Tibial artery (tissue), 4 donors: ENCODE measurements at regions not wholly inside any gene's neighbourhood (a gene's known extent, or its start where the extent isn't known, plus 50 kb on each side); places are given as distances from the start of the nearest gene placed in this dataset.
A peak's percentile ranks its signal among the peaks of the same experiment; 100 is the strongest.
"Not testable (repeated sequence)": the region's sequence is repeated elsewhere in the genome, so short reads cannot be mapped to it uniquely, and the experiment has no call there.

Experiments used
- DNase-seq, 2 donors: peaks; one replicate each; pipeline ENCODE4 v3.0.0-alpha.2; 2019
- H3K27ac ChIP-seq, 2 donors: fragments of 200-600 bp; sonication (generic) in 1 of 2; 1 replicate in 1 of 2; 2 replicates in 1 of 2; pipeline ENCODE4 v1.5.1; 2018 to 2019; ENCODE audit warnings: mild to moderate bottlenecking in 1 of 2
- H3K27me3 ChIP-seq, 2 donors: fragments of 200-600 bp; sonication (generic) in 1 of 2; one replicate each; pipeline versions ENCODE4 v1.5.1 to v1.6.0; 2016 to 2019
- H3K36me3 ChIP-seq, 3 donors: fragments of 200-600 bp; sonication (generic) in 2 of 3; one replicate each; pipeline ENCODE4 v1.5.1; 2016 to 2019; ENCODE audit warnings: mild to moderate bottlenecking in 2 of 3
- H3K4me1 ChIP-seq, 4 donors: fragments of 200-600 bp; sonication (generic) in 2 of 4; 1 replicate in 3 of 4; 2 replicates in 1 of 4; pipeline ENCODE4 v1.5.1; 2016 to 2019
- H3K4me3 ChIP-seq, 2 donors: fragments of 200-600 bp; sonication (generic) in 1 of 2; 1 replicate in 1 of 2; 2 replicates in 1 of 2; pipeline ENCODE4 v1.5.1; 2018 to 2019; ENCODE audit warnings: mild to moderate bottlenecking in 2 of 2
- H3K9me3 ChIP-seq, 3 donors: fragments of 200-600 bp; sonication (generic) in 1 of 3; one replicate each; pipeline ENCODE4 v1.5.1; 2016 to 2019
- intact Hi-C: fragments of 100-400 bp; cut with DNase I; formaldehyde crosslinking; loops from one replicate; pipeline ENCODE4 v1.15.0; 2023; ENCODE audit warnings: low total_unique reads
- TF ChIP-seq, protein P1 (sequence below), 2 experiments: fragments of 200-600 bp in 1 of 2; fragments of 450-650 bp in 1 of 2; IDR thresholded peaks; one replicate each; pipeline ENCODE4 v1.5.1; 2017 to 2019; ENCODE audit warnings: antibody characterized with exemption in 2 of 2, mild to moderate bottlenecking in 1 of 2, moderate library complexity in 1 of 2

GRCh38 chr3:153247331-153248330 is 85.6 kb downstream of the RAP2B start:
- intact Hi-C loops, result no loop called here
- TF ChIP-seq, protein P1, sequence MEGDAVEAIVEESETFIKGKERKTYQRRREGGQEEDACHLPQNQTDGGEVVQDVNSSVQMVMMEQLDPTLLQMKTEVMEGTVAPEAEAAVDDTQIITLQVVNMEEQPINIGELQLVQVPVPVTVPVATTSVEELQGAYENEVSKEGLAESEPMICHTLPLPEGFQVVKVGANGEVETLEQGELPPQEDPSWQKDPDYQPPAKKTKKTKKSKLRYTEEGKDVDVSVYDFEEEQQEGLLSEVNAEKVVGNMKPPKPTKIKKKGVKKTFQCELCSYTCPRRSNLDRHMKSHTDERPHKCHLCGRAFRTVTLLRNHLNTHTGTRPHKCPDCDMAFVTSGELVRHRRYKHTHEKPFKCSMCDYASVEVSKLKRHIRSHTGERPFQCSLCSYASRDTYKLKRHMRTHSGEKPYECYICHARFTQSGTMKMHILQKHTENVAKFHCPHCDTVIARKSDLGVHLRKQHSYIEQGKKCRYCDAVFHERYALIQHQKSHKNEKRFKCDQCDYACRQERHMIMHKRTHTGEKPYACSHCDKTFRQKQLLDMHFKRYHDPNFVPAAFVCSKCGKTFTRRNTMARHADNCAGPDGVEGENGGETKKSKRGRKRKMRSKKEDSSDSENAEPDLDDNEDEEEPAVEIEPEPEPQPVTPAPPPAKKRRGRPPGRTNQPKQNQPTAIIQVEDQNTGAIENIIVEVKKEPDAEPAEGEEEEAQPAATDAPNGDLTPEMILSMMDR (IDR thresholded peaks at IDR 0.05), result no peak
- H3K4me3 ChIP-seq, result no peak overlapping the region
- peaks cover 0 to 15% (median 4%) of the 10 kb centered on the region in 4 donors for H3K4me1 ChIP-seq
- no peak for DNase-seq
- no peaks in the 10 kb centered on the region for H3K27me3 ChIP-seq
- no peaks in the 10 kb centered on the region for H3K36me3 ChIP-seq
- H3K9me3 ChIP-seq, result no peaks in the 10 kb centered on the region
- peak overlapping the region; percentile 31 to 36 for H3K27ac ChIP-seq

DNA sequence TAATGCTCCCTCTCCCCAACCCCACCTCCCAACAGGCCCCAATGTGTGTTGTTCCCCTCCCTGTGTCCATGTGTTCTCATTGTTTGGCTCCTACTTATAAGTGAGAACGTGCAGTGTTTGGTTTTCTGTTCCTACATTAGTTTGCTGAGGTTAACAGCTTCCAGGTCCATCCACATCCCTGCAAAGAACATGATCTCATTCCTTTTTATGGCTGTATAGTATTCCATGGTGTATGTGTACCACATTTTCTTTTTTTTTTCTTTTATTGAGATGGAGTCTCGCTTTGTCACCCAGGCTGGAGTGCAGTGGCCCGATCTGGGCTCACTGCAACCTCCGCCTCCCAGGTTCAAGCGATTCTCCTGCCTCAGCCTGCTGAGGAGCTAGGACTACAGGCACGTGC is 86.8 kb downstream of the RAP2B start:
- H3K27ac ChIP-seq, H3K27me3 ChIP-seq, H3K4me3 ChIP-seq, DNase-seq, intact Hi-C loops, H3K9me3 ChIP-seq, H3K36me3 ChIP-seq: not testable (repeated sequence)
- peaks cover 0 to 15% (median 4%) of the 10 kb centered on the region in 4 donors for H3K4me1 ChIP-seq

DNA sequence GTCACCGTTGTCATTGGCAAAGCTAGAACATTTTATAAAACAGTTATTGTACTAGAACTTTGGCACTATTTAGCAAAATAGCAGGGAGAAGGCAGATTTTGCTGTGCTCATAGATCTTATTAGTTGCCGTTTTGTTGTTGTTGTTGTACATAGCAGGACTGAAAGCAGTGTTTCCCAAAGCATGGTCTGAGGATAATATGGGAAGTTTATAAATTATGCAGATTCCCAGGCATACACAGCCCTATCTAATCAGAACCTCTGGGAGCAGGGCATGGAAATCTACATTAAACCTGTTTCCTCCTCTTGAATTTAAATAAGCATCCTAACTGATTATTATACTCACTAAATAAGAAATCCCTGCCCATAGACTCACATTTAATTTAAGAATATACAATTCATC is 87.9 kb downstream of the RAP2B start:
- Histone ChIP-seq H3K4me3 (no peak overlapping the region), H3K4me1 (peaks cover 0 to 15% (median 4%) of the 10 kb centered on the region in 4 donors), H3K36me3 (no peaks in the 10 kb centered on the region), H3K27me3 (no peaks in the 10 kb centered on the region), H3K27ac (no peak overlapping the region), H3K9me3 (no peaks in the 10 kb centered on the region)
- no peak for DNase-seq
- intact Hi-C loops, result no loop called here
- TF ChIP-seq, protein P1 (IDR thresholded peaks at IDR 0.05), result no peak

DNA sequence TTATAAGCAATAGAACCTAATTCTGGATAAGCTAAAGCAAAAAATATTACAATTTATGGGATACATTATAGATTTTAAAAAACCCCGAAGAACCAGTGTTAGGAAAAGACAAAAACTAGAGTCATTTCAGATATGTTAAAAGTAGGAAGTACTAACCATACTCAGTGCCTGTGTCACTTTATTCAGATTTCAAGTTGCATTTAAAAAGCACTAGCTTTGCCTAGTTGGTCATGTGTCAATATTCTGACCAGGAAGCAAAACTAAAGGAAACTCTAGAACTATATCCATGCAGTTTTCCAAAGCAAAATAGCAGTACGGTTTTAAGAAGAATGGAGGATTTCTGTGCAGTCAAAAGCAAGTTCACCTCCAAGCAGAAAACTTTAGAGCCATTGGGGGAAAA is 88.4 kb downstream of the RAP2B start:
- H3K27ac ChIP-seq, result no peak overlapping the region
- H3K4me1 ChIP-seq, result peaks cover 0 to 15% (median 4%) of the 10 kb centered on the region in 4 donors
- H3K36me3 ChIP-seq, result no peaks in the 10 kb centered on the region
- no peaks in the 10 kb centered on the region for H3K27me3 ChIP-seq
- no peak for DNase-seq
- no peak overlapping the region for H3K4me3 ChIP-seq
- no peaks in the 10 kb centered on the region for H3K9me3 ChIP-seq
- intact Hi-C loops, result no loop called here
- TF ChIP-seq, protein P1 (IDR thresholded peaks at IDR 0.05), result no peak

- H3K27ac ChIP-seq, result no peak overlapping the region
These were observed 90.9 kb downstream of the RAP2B start for GRCh38 chr3:153252963-153253362.

DNA sequence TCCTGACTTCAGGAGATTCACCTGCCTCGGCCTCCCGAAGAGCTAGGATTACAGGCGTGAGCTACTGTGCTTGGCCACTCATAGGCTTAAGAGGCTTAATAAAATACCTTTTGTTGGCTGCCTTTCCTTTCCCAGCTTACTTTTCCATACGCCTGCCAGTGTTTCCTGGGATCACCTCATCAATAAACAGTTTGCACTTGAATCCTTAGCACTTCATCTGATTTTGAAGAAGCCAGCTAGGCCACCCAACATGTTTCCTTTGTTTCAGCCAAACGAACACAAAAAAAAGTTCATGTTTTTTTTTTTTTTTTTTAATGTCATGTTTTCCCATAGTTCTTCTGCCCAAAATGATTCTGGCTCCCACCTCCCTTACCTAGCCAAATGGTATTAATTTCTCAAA is 92.3 kb downstream of the RAP2B start:
- DNase-seq, result no peak
- H3K36me3 ChIP-seq, result no peaks in the 10 kb centered on the region
- intact Hi-C loops, result no loop called here

More at GRCh38 chr3:153252963-153253362, 90.9 kb downstream of the RAP2B start:
- Histone ChIP-seq H3K36me3 (no peaks in the 10 kb centered on the region), H3K4me3 (no peak overlapping the region), H3K27me3 (no peaks in the 10 kb centered on the region), H3K9me3 (no peaks in the 10 kb centered on the region), H3K4me1 (no peaks in the 10 kb centered on the region)
- no peak for DNase-seq
- intact Hi-C loops, result no loop called here
- TF ChIP-seq, protein P1 (IDR thresholded peaks at IDR 0.05), result no peak

More for the DNA sequence above, 92.3 kb downstream of the RAP2B start:
- Histone ChIP-seq H3K4me1 (no peaks in the 10 kb centered on the region), H3K9me3 (no peaks in the 10 kb centered on the region), H3K27ac (no peak overlapping the region), H3K27me3 (no peaks in the 10 kb centered on the region), H3K4me3 (no peak overlapping the region)
- TF ChIP-seq, protein P1 (IDR thresholded peaks at IDR 0.05), result no peak
